Stimulated activated CD4-positive, alpha-beta T cell treated with anti-CD3 and anti-CD28 coated beads, Interleukin-1b, Interleukin-23, amount 100 ng/mL, for 4 hours (primary cell): ENCODE measurements at regions not wholly inside any gene's neighbourhood (a gene's known extent, or its start where the extent isn't known, plus 50 kb on each side); places are given as distances from the start of the nearest gene placed in this dataset.
A peak's percentile ranks its signal among the peaks of the same experiment; 100 is the strongest.
"Not testable (repeated sequence)": the region's sequence is repeated elsewhere in the genome, so short reads cannot be mapped to it uniquely, and the experiment has no call there.

ENCODE experiments used
- DNase-seq, 2 donors: peaks; one replicate each; pipeline ENCODE4 v3.0.0-alpha.2; 2020; ENCODE audit warnings: low read depth in 2 of 2

DNA sequence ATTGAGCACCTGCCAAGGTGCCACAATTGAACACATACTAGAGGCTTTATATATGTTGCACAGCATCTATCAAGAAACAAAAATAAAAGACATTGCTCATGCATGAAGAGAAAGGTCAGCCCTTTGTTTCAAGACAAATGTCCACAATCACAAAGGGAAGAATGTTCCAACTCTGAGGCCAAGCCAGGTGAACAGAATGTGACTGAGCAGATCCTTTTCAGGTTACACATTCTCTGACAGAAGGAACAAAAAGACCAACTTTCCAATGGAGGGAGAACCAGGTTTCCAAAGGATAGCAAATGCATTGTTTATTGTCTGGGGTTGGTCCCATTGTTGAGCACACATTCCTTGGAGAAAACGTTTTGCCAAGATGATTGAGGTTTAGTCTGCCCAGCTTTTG is 50.2 kb upstream of the FAM174B start:
- DNase-seq: no peak

DNA sequence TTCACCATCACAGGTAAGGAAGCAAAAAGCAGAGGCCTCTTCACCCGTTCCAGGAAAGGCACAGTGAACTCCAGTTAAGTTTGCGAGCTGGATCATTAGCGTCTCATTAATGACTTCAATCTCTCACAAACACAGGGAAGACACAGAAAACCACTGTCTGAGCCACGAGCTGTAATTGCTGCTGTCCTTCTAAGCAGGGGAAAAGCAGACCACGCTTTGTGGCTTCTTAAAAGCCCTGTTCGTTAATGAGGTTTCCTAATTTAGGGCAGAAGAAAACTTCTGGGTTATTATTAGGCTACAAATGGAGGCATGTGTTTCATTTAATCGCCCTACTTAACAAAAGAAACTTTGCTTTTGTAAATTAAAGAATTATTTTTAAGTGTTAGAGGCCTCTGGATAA is 50.6 kb upstream of the FAM174B start:
- no peak for DNase-seq

DNA sequence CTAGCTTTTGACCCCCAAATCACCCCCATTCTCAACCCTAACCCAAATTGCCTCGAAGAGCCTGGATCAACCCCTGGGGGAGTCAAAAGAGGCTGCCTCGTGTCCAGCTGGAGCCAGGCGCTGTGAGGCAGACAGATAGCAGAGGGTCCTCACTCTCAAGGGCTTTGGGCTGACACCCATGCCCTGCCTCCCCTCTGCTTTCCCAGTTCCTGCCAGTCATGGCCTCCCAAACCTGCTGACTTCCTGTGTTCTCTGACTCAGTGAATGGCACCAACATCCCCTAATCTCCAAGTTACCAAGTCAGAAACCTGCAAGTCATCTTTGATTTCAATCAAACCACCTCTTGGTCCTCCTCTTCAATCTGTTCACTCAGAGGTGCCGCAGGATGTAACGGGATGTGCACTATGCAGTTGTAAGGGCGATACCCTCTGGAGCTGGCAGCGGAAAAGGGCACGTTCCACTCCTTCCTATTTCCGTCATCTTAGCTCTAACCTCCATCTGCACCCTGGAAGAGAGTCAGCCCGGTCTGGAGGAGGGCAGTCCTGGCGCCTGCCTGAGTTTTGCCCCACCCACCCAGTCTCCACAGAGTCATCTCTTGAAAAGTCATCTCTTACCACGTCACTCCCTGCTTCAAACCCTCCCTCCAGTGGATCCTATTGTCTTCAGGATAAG is 52.4 kb upstream of the FAM174B start:
- no peak for DNase-seq

DNA sequence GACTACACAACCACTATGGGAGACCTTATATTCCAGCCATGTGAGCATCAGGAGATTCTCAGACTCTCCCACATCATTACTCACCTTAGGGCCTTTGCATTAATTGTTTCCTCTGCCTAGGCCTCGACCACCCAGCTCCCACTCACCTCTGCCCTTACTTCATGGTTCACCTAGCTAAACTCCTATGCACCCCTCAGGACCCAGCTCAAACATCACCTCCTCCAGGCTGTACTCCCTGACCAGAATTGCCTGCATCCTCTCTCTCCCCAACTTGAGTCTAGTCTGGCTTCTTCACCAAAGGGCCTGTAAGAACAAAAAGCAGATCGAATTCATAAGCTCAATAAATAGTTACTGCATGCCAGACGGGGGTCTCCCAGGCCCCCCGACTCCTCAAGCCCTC is 53.1 kb upstream of the FAM174B start:
- DNase-seq: no peak

DNA sequence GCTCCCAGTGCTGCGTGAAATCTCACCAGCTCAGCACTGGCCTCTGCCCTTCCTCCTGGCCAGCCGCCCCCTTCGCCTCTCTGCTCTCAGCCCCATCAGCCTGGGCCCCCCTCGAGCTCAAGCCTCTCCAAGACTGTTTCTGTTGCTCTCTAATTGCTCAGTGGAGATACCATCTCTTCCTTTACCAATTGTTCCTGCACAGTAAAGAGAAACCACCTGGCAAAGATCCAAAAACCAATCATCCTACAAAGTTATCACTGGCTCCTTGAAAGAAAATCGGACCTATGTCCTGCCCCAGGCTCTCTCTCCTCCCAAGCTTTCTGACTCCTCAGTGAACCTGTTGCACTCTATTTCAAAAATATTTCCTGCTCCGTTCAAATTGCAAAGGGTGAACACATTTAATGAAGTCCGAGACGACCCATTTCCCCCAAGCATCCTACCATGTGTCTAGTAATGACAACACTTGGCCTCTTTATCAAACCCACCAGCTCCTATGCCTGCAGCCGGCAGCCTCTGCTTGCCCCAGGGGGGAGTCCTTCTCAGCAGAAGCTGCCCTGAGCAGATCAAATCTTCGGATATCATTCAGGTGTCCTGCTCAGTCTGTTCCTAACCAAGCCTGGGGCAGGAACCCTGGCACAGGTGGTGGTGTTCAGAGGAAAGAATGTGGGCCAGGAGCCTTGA is 53.7 kb upstream of the FAM174B start:
- DNase-seq: no peak

DNA sequence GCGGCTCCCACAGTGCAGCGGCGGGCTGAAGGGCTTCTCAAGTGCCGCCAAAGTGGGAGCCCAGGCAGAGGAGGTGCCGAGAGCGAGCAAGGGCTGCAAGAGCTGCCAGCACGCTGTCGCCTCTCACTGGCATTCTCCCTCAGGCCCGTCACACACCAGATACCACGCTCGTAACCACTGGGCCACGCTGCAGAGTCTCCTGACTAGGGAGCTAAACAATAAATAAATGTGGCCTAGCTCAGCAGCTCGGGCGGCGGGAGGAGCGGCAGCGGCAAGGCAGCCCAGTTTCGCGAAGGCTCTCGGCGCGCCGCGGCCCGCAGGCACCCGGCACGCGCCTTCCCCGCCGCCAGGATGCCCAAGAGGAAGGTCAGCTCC is 55.9 kb upstream of the FAM174B start:
- no peak for DNase-seq

DNA sequence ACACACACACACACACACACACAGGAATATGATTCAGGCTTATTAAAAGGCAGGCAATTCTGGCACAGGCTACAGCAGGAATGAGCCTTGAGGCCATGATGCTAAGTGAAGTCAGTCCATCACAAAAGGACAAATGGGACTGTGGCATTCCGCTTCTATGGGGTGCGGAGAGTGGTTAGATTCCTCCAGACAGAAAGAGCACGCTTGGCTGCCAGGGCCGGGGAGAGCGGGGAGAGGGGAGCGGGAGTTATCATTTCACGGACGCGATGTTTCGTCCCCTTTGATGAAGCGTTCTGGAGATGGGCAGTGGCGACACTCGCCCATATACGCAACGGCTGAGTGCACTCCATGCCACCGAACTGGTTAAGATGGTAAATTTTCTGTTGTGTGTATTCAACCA is 58.5 kb upstream of the FAM174B start:
- no peak for DNase-seq

DNA sequence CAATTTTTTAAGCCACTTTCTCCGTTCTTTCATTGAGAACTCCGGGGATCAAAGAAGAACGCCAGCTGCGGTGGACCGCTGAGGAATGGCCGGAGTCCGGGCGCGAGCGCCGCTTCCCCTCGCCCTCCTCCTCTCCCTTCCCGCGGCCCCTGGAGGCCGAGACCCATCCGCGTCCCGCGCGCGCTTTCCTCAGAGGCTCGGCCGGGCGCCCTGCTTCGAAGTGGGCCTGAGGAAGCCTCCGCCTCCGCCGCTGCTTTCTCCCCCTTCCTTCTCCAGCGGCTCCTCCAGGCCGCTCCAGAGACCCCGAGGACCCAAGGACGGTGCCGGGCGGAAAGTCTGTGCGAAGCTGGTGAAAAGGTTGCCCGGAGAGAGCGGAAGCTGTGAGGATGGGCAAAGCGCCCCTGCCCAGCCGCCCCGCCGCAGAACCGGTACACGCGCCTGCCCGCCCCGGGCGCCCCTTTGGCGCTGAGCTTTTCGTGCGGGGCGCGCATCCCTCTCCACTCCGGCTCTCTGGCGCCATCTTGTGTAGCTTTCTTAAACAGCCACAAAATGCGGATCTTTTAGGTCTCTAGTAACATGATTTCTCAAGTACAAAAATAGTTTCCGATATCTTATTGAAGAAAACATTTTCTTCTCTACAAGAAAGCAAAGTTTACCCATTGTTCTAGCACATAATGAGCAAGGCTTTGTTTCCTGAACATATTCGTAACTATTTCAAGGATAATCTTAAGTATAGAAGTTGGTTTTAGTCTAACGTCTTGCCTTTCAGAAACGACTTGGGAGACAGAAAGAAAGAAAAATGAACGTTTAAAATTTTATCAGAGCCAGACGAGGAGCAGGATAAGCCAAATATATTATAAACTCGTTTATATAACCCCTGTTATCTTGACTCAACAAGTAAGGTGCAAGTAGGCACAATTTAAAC is 59.2 kb upstream of the FAM174B start:
- DNase-seq: peak; percentile 59 to 72

DNA sequence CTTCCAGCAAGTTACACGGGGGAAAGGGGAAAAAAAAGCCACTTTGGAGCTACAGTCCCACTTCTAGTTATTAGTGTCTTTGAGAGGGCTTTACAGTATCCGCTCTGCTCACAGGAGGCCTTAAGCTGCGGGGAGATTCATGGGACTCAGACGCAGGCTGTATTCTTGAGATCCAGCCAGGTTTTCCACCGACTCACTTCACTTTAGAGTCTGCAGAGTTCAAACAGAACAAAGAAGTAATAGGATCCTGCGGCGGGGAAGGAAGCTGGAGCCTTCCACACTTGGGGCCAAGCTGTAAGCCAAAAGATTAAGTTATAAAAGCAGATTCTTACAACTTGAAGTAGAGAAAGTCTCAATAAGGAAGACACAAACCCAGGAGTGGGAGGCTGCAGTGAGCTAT is 60.2 kb upstream of the FAM174B start:
- no peak for DNase-seq

DNA sequence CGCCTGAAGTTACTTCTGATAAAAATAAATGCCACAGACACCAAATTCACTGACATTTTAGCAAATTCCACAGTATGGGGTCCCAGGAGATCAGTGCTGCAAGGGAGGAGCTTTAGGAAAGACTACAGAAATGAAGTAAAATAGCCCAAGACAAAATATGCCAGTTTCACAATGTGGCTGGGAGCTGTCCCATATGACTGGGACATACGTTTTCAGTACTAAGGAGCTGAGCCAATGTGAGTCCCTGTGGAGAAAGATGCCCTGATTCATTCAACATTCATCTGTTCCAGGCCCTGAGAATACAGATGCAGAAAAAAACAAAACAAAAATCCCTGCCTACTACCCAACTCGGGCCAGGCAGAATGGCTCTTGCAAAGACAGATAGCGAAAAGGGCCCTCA is 63.4 kb upstream of the FAM174B start:
- no peak for DNase-seq

DNA sequence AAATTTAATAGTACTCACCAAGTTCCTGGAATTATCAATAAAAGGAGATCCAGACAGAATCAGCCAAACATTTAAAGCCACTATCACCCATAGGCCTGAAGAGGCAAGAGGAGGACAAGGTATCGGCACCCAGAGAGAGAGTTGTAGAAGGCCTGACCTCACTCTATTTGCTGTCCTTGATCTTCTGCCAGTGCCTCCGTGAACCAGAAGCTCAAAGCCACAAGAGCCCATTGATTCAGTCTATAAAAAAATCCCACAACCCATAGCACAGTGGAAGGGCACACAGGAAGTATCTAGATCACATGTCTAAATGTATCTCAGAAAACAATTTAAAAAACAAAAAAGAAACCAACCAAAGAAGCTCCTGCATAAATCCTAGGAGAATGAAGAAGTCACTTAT is 68.6 kb upstream of the FAM174B start:
- no peak for DNase-seq

DNA sequence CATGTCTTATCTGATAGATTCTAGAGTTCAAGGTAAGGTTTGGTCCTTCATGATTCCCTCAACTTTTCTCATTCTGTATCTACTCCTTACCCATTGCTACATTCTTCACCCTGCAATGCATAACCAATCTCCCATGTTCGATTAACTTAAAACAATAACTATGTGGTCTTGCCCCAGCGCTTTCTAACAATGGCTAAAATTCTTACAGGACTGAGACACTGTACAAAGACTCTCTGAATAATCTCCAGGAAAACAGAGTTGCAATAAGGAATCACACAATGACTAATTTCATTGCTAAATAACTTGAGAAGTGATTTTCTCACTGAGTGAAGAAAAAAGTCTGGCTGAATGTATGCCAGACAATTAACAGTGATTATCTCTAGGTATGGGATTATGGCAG is 69.6 kb upstream of the FAM174B start:
- DNase-seq: no peak

DNA sequence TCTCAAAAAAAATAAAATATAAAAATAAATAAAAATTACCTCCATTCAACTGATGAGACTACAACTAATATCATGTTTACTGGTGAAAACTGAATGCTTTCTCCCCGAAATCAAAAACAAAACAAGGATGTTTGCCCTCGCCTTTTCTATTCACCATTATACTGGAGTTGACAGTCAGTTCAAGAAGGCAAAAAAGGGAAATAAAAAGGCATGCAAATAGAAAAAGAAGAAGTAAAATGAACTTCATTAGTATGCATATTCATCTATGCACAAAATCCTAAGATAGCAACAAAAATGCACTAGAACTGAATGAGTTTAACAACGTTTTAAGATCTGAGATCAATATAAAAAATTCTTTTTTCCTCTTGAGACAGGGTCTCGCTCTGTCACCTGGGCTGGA is 72.7 kb upstream of the FAM174B start:
- DNase-seq: no peak

DNA sequence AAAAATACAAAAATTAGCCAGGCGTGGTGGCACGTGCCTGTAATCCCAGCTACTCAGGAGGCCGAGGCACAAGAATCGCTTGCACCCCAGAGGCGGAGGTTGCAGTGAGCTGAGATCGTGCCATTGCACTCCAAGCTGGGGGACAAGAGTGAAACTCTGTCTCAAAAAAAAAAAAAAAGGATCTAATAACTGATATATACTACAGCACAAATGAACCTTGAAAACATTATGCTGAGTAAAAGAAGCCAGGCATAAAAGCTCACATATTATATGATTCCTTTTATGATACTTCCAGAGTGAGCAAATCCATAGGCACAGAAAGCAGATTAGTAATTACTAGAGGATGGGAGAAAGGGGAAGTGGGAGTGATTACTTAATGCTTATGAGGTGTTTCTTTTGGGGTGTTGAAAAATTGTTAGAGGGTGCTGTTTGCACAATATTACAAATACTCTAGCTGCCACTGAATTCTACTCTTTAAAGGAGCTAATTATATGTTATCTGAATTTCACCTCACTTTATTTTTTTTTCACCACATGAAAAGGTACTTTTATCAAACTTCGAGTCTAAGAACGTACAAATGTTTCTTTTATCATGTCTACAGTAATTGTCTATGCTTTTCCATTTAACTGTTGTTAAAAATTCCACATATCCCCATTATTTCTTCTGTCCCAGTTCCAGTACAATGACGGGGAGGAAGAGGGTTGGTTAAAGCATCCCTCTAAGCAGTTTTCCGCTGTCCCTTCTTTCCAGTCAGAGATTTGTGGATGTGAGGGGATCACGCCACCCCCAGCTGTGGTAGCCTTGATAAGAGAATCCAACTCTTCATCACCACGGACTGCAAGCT is 77.7 kb upstream of the FAM174B start:
- DNase-seq: no peak

DNA sequence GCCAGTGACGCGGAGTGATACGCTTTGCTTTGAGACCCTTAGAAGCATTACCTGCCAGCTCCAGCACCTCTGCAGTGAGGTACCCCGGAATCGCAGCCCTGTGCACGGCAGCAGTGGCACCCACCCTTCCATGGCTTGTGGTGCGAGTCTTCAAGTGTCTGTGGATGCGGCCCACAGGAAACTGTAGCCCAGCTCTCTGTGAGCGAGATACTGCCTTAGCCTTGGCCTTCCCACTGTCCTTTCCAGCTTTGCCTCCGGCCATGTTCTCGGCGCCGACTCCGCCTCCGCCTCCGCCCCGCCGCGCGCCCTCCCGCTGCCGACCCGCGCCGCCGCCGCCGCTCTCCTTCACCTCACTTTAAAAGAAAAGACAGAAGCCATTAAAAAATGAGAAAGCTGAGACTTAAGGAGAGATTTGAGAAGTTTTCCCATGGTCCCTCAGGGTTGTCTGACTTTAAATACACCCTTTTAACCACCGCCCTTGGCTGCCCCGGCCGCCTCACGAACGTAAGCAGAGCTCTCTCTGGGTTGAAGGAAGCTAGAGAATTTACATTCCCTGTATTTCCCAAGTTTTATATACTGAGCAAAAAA is 78.5 kb upstream of the FAM174B start:
- no peak for DNase-seq

DNA sequence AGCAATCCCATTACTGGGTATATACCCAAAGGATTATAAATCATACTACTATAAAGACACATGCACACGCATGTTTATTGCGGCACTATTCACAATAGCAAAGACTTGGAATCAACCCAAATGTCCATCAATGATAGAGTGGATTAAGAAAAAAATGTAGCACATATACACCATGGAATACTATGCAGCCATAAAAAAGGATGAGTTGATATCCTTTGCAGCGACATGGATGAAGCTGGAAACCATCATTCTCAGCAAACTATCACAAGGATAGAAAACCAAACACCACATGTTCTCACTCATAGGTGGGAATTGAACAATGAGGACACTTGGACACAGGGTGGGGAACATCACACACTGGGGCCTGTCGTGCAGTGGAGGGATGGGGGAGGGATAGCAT is 83.7 kb upstream of the FAM174B start:
- DNase-seq: not testable (repeated sequence)

DNA sequence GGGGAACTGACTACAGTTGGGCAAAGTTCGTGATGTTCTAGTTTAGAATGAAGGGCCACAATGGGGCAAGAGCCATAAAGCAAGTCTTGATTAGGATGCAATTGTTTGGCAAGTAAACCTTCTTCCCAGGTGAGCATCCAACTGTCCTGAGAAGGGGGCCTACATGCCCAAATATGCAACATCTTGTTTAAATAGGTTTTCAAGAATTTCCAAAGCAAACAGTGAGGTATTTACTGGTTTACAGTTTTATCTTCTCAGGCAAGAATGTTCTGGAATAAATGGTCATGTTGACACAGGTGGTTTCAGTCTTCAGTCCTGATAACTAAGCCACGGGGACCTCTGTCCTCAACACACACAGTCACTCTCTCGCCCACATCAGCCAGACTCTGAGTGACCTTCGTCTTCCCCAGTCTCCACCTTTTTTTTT is 90.3 kb upstream of the FAM174B start:
- no peak for DNase-seq

DNA sequence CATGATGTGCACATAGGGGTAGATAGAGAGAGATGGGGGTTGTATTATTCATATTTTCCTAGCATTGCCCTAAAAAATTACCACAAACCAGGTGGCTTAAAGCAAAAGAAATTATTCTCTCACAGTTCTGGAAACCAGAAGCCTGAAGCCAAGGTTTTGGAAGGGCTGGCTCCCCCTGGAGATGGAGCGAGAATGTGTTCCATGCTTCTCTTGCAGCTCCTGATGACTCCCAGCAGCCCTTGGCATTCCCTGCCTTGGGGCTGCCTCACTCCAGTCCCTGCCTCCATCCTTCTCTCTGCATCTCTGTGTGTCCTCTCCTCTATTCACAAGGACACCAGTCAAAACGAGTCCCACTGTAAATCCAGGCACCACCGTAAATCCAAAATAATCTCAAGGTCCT is 91.5 kb upstream of the FAM174B start:
- DNase-seq: no peak

DNA sequence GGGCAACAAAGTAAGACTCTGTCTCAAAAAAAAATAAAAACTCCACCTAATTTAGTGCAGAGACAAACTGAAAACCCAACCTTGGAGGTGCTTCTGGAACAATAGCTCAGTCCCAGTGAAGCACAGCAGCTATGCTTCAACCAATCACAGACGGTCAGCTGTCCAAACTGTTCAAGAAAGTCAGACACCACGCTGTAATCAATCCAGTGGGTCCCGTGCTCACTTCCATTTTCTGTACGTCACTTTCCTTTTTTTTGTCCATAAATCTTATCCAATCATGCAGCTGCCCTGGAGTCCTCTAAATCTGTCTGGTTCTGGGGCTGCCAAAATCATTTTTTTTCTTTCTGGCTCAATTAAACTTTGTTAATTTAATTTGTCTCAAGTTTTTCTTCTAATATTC is 93.6 kb upstream of the FAM174B start:
- DNase-seq: no peak

DNA sequence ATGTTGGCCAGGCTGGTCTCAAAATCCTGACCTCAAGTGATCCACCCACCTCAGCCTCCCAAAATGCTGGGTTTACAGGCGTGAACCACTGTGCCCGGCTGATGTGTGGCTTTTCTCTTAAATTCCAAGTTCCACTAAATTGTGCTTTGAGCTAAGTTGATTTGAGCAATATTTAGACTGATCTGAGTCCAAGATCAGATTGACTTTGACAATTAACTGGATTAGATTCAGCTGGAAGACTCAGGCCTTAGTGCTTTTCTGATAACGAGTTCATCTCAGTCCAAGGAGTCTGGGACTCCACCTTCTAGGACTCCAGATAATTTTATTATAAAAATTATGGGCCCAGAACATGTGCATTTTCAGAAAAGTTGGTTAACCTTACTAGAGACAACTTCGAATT is 94.4 kb upstream of the FAM174B start:
- DNase-seq: no peak

DNA sequence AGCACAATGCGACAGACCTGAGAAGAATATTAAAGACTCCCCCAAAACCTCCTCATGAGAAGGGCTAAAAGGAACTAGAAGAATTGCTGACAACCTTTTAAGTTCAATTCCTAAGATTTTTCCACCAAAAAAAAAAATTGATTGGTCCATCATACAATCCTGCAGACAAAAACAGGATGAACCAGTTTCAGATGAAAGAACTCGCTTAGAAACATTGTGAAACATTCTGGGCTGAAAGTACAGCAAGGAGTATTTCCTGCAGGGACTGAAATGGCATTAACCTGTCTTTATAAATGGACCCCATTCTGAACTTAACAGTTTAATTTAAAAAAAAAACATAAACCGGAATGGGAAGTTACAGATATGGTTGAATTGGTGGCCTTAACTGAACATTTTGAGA is 96.0 kb upstream of the FAM174B start:
- DNase-seq: no peak

DNA sequence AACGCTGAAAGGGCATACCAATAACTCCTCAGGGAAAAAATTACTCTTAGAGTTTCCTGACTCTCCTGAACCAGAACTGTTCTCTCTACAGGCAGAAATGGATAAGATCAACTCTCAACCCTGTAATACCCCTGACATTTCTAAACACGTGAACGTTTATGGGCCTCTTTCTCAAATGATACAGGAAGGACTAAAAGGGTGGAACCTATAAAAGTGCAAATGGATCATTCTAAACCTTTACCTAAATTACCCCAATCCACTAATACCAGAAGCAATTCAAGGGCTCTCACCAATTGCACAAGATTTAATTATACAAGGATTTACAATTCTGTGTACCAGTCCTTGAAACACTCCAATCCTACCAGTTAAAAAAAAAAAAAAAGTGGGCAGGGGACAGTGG is 98.0 kb upstream of the FAM174B start:
- DNase-seq: no peak
